NCI-H226 (cell line): ENCODE measurements at regions not wholly inside any gene's neighbourhood (a gene's known extent, or its start where the extent isn't known, plus 50 kb on each side); places are given as distances from the start of the nearest gene placed in this dataset.
A peak's percentile ranks its signal among the peaks of the same experiment; 100 is the strongest.
"Not testable (repeated sequence)": the region's sequence is repeated elsewhere in the genome, so short reads cannot be mapped to it uniquely, and the experiment has no call there.

Experiments used
- DNase-seq: peaks from one replicate; pipeline ENCODE4 v3.0.0-alpha.2; 2015

DNA sequence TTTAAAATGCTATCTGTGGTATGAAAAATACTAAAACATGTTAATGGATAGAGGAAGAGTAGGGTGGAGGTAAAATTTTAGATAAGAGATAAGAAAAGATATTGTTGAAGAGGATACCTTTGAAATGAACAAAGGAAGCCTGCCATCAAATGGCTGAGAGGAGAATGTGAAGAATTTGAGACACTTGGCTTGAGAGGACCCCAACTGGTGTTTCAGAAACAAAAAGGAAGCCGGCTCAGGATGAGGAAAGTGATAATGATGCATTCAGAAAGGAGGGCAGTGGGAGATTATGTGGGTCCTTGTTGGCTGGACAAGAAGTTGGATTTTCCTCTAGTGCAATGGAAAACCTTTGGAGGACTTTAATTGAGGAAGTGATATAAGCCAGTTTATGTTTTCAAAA is 264.4 kb downstream of the DUSP6 start:
- no peak for DNase-seq

DNA sequence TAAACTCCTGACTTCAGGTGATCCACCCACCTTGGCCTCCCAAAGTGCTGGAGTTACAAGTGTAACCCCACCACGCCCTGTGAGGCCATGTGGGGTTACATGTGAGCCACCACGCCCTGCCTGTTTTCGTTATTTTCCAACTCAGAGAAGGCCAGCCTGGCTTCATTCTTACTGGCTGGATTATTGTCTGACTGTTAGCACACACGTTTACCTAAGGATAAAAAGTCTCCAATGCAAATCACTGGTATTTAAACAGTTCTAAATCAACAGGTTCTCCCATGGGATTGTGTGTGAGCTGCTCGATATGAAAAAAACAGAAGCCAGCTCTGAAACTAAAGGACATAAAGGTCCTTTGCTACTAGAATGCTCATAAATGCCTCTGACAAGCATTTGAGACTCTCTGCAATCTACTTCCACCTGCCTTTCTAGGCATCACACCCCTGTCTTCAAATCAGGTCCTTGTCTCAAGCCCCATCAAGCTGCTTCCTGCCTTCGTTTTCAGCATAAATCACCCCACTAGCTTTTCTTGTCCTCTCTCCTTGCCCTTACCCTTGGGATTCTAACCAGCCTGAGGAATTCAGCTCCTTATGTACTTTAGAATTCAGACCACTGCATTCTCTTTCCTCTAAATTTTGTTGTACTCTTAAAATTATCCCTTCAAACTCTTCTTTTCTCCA is 265.0 kb downstream of the DUSP6 start:
- DNase-seq, result no peak

DNA sequence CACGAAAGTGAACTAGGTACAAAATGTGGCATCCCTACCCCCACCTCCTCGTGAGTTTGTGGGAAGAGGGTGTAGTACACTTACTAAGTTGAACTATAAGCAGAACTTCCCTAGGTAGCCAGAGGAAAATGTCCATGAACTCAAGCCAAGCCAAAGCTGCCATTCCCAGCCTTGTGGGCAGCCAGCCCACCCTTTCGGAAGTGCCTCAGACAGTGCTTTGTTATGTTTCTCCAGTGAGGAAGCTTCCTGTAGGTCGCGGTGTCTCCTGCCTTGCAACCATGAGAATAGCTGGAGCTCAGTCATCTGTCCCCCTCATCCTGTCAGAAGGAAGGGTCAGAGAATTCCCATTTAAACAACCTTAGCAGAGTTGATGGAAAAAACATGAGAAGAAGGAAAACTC is 266.9 kb downstream of the DUSP6 start:
- DNase-seq, result no peak

DNA sequence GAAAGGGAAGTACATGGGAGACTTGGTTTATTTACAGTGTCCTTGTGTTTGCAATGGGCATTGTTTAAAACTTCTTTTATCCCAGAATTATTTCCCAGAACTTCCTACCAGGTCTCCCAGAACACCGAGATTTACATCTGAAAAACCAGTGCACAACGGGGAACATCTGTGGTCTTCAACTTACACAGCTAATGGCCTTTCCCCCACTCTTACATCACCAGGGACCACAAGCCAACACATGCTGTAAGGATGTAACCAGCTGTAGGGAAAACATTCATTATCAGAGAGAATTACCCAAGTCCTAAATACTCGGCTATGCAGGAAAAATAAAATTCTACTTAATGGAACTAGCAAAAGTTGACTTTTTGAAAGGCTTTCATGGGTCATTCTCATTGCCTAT is 267.6 kb downstream of the DUSP6 start:
- DNase-seq, result no peak

DNA sequence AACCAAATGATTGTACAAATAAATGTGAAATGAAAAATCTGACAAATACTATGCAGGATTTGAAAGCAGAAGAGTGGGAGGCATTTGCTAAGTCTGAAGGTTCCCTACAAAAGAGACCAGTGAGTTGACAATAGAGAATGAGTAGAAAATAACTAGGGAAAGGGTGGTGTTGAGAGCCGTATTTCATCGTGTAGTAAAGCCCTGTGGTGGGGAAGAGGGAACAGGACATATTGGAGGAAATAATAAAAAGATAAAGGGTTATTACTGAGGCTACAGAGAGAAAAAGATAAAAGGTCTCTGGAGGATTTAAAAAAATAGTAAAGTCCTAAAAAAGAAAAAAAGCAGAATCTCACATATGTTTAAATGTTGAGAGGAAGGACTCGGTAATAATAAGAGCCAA is 268.8 kb downstream of the DUSP6 start:
- DNase-seq, result no peak

DNA sequence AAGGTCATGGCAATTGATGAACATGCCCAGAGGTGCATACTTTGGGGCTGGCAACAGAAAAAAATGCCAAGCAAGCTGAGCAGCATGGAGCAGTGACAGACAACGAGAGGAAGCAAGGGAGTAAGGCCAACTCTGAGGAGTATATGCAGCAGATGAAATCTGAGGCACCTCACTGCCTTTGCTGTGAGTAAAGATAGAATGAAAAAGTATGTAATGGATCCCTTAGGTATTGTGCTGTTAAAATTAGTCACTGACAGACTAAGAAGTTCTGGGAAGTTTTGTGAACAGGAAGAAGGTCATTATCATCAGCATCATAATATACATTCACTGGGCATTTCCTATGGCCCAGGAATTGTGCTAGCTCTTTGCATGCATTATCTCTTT is 269.9 kb downstream of the DUSP6 start:
- no peak for DNase-seq

DNA sequence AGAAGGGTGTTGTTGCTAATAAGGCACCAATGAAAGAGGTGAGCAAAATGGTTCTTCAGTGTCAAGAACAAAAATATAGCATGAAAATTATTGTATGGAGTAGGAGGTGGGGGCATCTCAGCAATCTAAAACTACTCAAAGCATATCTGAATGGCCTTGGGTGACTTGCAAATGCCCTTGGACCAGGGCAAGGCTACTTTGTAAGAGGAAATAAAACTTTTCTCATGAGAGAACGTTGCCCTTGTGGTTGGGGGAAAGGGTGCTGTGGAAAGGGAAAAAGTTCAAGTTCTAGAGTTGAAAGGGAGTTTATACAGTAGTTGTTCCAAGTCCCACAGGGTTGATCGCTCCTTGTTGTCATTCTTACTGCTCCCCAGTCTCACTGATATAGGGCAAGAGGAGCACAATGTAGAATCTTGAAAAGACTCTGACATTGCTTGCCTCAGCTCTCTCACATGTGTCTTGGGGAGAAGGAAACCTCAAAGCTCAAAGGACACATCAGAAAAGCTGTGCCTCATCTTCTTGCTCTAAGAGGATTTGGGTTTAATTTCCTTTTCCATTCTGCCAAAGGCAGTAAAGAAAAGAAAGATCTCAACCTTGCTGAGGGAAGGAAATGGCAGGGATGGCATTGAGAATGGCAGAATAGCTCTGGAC is 270.5 kb downstream of the DUSP6 start:
- no peak for DNase-seq

DNA sequence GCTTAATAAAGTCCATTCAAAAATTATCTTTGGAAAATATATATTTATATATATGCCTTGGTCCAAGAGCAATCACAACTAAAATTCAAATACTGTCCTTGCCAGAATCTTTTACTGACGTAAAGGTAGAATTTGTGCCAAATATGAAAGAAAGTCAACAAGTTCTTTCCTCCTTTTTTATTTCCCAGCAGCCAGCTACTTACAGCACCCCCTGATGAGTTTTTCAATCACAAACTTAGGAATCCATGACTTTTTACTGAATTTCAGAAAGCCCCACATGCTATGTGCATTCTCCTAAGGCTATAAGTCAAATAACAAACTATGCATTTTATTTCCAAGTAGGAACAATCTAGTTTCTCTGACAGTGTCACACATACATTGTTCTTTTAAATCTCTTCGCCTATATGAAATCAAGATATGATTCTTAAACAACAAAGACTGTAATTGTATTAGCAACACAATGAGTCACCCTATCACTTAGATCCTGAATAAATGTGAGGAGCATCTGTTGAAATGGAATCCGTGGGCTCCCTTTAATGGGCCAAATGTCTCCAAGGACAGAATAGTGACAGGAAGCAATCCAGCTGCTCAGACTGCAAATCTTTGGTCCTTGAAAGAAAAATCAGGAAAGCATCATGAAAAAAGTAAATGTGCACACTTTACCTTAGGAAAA is 271.4 kb downstream of the DUSP6 start:
- DNase-seq, result no peak

DNA sequence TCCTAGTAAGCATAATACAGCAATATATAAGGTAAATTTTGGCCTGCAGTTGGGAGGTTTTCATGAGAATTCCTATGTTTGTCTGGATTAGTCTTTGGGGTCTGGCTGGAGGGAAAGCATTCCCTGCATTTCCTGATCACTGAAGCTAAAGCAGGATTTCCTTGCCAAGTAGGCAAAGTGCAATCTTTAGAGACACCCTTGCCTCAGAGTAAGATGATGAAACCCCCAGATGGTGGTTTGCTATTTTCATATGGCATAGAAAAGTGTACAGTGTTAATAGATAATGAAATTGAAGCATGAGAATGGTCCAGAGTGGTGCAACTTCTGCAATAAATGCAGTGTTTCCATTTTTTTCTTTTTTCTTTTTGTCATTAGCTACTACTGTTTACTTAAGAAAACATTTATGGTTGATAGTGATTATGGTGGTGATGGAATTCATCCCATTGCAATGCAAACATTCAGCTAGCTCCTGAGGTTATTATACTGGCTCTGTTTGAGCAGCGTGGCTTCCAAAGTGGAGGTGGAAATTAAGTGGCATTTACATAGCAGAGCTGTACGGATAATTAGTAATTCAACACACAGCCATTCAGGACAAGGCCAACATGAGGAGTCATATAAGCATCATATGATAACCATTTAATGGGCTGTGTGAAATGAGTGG is 276.3 kb downstream of the DUSP6 start:
- DNase-seq, result no peak

DNA sequence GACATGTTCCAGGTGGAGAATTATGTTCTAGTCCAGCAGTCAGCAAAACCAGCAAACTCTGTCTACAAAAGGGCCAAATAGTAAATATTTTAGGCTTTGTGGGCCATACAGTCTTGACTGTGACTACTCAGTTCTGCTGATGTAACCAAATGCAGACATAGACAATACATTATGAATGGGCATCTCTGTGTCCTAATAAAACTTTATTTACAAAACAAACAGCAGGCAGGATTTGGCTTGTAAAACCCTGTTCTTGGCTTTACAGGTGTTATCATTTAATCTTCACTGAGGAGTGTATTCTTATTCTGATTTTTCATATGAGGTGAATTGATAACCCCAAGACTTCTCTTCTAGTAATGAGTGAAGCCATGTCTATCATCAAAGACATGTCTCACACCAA is 278.6 kb downstream of the DUSP6 start:
- no peak for DNase-seq

DNA sequence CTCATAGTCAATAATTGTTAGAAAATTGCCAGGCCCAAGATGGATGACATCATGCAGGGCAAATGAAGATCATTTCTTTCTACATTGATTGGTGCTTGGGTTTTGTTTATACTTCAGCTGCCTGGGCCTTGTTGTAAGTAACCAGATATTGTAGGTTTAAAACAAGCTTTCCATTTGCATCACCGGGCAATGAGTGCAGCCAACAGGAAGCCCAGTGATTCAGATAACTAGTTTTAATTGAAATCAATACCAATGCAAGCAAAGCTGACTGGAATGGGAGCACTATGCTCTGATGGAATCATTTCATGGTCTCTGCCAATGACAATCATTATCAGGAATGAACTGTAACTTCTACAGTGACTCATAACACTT is 279.3 kb downstream of the DUSP6 start:
- no peak for DNase-seq

DNA sequence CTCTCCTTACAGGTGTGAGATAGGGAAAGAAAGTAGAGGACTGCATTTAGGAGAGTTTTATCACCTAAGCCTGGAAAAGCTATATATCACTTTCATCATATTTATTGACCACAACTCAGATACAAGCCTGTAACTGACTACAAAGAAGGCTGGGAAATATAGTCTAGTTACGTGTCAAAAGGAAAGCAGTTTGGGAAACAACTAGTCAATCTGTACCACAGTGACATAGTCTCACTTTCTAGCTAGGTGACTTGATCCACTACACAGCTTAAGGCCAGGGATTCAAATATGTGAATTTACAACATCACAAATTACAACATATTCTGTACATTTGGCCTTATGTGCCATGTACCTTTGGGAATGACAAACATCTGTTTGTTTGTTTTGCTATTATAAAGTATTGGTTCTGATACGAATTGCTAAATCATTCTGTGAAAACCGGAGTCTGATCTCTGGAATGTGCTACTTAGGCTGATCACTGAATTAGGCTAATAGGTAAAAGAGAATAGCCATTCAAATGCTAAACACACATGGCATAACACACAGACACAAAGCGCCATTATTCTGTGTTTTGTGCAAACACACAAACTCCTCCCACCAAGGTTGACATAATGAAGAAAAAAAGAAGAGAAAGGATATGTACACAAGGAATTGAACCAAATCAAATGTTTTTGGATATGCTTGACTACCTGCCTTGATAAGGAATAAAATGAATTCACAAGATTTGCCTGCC is 279.8 kb downstream of the DUSP6 start:
- DNase-seq, result no peak

DNA sequence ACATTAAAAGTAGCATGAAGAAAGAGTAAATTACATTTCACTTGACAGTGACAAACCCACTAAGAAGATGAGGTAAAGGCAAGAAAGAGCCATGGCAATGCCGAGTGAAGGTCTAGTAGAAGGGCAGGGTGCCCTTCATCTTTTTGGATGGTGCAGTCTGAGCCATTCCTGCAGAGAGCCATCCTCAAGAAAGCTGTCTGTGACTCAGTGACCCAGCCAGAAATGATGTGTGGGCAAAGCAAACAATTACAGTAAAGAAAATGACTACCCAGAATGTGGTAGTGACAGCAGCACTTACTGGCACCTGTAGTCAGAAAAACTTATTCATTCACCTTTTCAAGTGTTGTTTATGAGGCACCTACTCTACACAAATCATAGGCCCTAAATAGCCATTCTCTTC is 281.7 kb downstream of the DUSP6 start:
- no peak for DNase-seq

DNA sequence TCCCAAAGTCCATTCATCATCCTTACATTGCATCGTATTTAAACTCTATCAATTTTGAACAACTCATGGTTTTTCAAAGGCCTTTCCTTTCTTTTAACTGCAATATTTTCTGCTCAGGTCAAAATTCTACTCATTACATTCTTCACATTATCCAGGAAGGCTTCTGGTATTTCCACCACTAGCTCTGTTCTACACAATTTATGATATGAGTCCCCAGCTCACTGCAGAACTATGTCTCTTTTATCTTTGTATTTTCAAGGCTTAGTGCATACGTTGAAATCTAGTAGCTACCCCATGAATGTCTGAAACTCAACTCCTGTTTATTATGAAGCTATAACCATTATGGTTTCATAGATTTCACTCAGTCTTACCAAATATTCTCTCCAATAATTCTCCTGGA is 282.9 kb downstream of the DUSP6 start:
- DNase-seq, result peak; percentile 46

DNA sequence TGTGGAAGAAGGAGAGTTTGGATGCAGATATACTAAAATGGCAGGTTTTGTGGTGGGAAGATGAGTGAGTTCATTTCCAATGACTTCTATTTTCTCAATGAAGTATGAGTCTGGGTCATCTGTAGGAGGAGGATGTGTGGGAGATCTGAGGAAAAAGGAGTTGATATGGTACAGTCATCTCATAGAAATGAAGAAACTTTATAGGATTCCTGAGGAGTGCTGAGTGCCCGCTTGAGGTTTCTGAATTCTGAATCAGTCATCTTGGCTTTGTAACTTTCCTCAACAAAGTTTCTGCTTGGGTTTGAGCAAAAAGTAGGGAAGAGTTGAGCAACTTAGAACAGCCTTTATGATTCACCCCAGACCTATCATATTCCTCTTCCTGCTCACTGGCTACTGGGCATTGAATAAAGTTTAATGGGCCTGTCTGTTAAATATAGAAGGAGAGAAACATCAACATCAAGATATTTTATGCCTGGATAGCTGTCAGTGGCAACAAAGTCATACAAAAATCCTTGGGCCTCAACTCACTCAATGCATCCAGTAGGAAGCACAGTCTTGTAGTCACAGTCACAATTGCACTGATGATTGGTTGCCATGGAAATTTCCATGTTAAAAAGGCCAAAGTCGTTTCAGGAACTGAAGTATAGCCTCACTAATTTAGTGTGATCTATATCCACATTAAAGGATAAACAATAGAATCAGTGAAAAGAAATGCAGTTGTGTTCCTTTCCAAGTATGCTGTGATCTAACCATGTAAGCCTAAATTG is 284.7 kb downstream of the DUSP6 start:
- peak; percentile 97 for DNase-seq

DNA sequence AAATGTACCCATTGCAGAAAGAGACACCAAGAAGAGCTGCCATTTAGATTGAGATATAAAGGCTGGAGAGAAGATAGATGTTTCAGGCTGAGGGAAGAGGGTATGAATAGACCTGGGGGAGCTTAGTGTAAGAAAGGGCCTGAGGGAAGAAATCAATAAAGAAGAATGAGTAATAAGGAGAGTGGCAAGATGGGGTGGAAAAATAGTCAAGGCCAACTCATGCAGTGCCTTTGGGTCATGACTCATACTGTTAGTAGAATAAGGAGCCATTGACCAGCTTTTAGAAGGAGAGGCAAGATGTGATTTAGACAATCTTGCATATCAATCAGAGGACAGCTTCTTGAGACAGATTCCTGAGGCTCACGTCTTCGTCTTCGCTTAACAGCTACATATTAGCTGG is 287.5 kb downstream of the DUSP6 start:
- peak; percentile 69 for DNase-seq

DNA sequence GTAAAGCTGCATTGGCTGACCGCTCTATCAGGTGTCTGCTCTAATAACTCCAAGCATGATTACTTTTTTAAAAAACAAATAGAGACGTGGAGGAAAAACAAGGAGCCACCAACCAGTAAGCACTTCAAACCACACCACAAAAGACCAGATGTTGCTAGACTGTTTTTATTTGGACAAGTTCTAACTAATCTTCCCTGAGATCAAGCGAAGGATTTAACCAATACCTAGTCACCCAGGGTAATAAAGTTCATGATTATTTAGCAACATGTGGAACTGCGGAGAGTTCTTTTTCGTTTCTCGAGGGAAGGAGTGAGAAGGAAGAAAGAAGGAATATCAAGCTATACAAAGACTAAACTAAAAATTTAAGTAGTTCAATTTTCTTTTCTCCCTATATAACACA is 288.1 kb downstream of the DUSP6 start:
- DNase-seq, result no peak

DNA sequence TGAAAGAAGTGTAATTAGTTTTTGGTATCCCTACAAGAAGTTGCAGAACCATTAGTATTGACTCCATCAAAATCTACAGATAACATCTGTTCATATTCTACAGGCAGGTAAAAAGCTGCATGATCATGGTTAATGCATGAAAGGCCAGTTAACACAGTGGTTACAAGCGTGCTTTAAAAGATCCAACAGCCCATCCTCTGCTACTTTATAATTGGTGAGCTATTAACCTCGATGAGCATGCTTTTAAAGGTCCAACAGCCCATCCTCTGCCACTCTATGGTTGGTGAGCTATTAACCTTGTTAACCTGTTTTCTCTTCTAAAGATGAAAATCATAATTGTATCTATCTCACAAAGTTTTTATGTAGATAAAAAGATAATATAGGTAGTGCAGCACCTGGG is 289.3 kb downstream of the DUSP6 start:
- DNase-seq, result no peak

DNA sequence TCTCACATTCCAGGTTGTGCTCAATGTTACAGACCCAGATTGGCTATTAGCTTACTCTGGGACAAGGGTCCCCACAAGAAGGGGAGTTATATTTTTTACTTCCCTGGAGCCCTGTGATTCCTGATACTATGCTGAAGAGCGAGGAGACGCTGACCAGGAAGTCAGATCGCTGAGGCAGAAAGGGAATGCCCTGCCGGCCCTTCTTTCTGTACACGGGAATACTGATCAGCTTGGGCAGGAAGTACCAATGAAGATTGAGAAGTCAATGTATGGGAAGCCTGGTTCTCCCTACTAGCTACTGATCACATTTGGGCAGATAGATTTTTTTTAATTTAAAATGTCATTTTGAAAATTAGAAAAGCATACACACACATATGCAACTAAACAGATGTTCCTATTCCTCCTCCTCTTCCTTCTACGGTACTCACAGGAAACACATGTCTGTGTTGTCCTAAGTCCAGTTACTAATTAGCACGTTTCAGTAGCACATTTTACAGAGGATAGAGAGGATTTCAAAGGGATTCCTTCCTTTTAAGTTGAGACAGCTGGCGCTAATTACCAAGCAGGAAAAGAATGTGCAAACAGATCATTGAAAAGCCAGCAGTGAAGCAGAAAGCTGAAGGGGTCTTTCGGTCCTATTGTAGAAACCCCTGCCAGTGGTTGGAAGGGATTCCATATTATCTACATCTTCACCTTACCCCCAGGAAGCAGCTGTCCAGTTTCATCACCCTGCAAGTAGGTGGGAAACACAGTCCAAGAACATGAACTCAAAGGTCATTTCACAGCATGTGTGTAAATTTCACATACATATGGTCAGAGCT is 292.4 kb downstream of the DUSP6 start:
- no peak for DNase-seq

DNA sequence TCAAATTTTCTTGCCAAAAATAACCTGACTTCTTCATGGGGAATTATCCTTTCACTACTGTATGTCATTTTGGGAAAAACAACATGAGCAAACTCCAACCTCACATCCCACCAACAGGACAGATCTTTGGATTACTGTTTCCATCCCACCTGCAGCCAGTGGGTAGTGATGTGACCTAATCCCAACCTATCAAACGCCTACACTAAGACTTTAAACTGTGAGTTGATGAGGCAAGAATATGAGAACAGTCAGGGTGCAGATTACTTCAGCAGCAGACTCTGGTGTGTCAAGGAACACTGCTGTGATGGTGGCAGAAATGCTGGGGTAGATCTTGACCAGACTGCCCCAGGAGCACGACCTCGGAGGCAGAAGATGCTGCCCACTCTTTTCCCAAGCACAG is 293.2 kb downstream of the DUSP6 start:
- no peak for DNase-seq

DNA sequence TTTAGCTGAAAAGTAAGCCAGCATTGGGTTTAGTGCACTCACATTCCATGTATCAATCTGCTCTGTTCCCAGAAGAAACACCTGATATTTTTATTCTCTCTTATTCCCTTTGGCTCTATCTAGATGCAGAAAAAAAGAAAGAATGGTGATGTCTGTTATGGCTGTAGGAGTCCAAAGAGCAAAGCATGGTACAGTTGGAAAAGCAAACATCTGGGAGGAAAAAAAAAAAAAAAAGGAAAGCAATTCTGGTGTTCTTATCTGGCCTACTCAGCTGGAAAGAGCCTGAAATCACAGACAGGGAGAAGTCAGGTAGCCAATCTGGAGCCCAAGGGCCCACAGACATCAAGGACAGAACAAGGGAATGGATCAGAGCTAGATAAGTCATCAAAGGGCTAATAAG is 293.9 kb downstream of the DUSP6 start:
- no peak for DNase-seq

DNA sequence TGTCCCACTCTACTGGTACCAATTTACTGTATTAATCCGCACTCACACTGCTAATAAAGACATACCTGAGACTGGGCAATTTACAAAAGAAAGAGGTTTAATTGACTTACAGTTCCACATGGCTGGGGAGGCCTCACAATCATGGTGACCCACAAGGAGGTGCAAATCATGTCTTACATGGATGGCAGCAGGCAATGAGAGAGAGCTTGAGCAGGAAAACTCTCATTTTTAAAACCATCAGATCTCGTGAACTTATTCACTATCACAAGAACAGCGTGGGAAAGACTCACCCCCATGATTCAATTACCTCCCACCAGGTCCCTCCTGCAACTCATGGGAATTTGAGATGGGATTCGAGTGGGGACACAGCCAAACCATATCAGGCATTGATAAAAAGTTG is 298.5 kb downstream of the DUSP6 start:
- not testable (repeated sequence) for DNase-seq
